ENCODE measurements at regions not wholly inside any gene's neighbourhood (a gene's known extent, or its start where the extent isn't known, plus 50 kb on each side); places are given as distances from the start of the nearest gene placed in this dataset.

- no peak for TF ChIP-seq CTCF (IDR thresholded peaks at IDR 0.05)
- no peak for TF ChIP-seq EZH2phosphoT487 (IDR thresholded peaks at IDR 0.05)
- TF ChIP-seq EZH2 (IDR thresholded peaks at IDR 0.05): no peak
Observed at GRCh38 chr7:9186730-9187129, 753.3 kb downstream of the NXPH1 start.
